HEK293 (cell line): ENCODE measurements at regions not wholly inside any gene's neighbourhood (a gene's known extent, or its start where the extent isn't known, plus 50 kb on each side); places are given as distances from the start of the nearest gene placed in this dataset.

ENCODE experiments used
- CTCF ChIA-PET: fragments of 350-600 bp; formaldehyde crosslinking; extraction: SDS; loops from one replicate; lab custom pipeline; 2021; ENCODE audit warnings: antibody characterized with exemption; lab: Yijun Ruan, JAX
- POLR2A ChIA-PET: fragments of 300-600 bp; formaldehyde crosslinking; extraction: SDS; loops from one replicate; lab custom pipeline; 2020; ENCODE audit warnings: antibody characterized with exemption, inconsistent platforms; lab: Yijun Ruan, JAX
- H3K27ac ChIP-seq: fragments of 200-500 bp; sonication (Bioruptor generic); 2 replicates; pipeline ENCODE4 v1.5.1; 2014; ENCODE audit warnings: low read depth, low read length, control low read depth, inconsistent platforms; ENCODE audit errors: extremely low read depth
- H3K36me3 ChIP-seq, 2 experiments: fragments of 200-500 bp in 1 of 2; sonication (Bioruptor generic) in 1 of 2; 1 replicate in 1 of 2; 2 replicates in 1 of 2; pipeline ENCODE4 v1.5.1; 2014 to 2017; ENCODE audit warnings: inconsistent platforms in 2 of 2, low read length in 2 of 2; ENCODE audit not compliant: control insufficient read depth in 2 of 2, insufficient read depth in 1 of 2
- H3K4me1 ChIP-seq: fragments of 200-500 bp; sonication (Bioruptor generic); 2 replicates; pipeline ENCODE4 v1.5.1; 2014; ENCODE audit warnings: mild to moderate bottlenecking, low read length, inconsistent platforms; ENCODE audit not compliant: control insufficient read depth, insufficient read depth
- H3K4me3 ChIP-seq: 2 replicates; pipeline ENCODE4 v1.5.1; 2011; ENCODE audit warnings: low read depth, mild to moderate bottlenecking, control low read depth, low read length, moderate library complexity
- H3K9me3 ChIP-seq: fragments of 200-500 bp; sonication (Bioruptor generic); 2 replicates; pipeline ENCODE4 v1.5.1; 2014; ENCODE audit warnings: low read depth, low read length, inconsistent platforms; ENCODE audit not compliant: control insufficient read depth, insufficient read depth
- GLIS1 ChIP-seq: fragments of 450-650 bp; formaldehyde crosslinking; IDR thresholded peaks from 2 replicates; pipeline ENCODE4 v1.5.1; 2016; ENCODE audit warnings: missing biosample characterization, missing genetic modification characterization
- HOXD13 ChIP-seq: sonication (generic); formaldehyde crosslinking; IDR thresholded peaks from 2 replicates; pipeline ENCODE4 v1.8.0; 2022; ENCODE audit warnings: missing genetic modification reagents, borderline replicate concordance
- KLF1 ChIP-seq: fragments of 450-650 bp; formaldehyde crosslinking; IDR thresholded peaks from 2 replicates; pipeline ENCODE4 v1.5.1; 2016; ENCODE audit warnings: missing biosample characterization, missing genetic modification characterization
- KLF7 ChIP-seq: fragments of 450-650 bp; formaldehyde crosslinking; IDR thresholded peaks from 2 replicates; pipeline ENCODE4 v1.5.1; 2016; ENCODE audit warnings: missing biosample characterization, missing genetic modification characterization, borderline replicate concordance
- MEIS1 ChIP-seq: sonication (generic); formaldehyde crosslinking; IDR thresholded peaks from 2 replicates; pipeline ENCODE4 v1.8.1; 2022; ENCODE audit warnings: missing genetic modification reagents, mild to moderate bottlenecking, borderline replicate concordance
- WT1 ChIP-seq: fragments of 450-650 bp; formaldehyde crosslinking; IDR thresholded peaks from 2 replicates; pipeline ENCODE4 v1.5.1; 2016; ENCODE audit warnings: missing biosample characterization, missing genetic modification characterization
- ZNF138 ChIP-seq: fragments of 450-650 bp; formaldehyde crosslinking; IDR thresholded peaks from 2 replicates; pipeline ENCODE4 v1.5.1; 2016; ENCODE audit warnings: missing biosample characterization, missing genetic modification characterization, borderline replicate concordance
- ZNF157 ChIP-seq: fragments of 450-650 bp; formaldehyde crosslinking; IDR thresholded peaks from 2 replicates; pipeline ENCODE4 v1.5.1; 2016; ENCODE audit warnings: missing biosample characterization, missing genetic modification characterization
- ZNF211 ChIP-seq: fragments of 450-650 bp; formaldehyde crosslinking; IDR thresholded peaks from 2 replicates; pipeline ENCODE4 v1.5.1; 2016; ENCODE audit warnings: low read depth, missing biosample characterization, missing genetic modification characterization
- ZNF221 ChIP-seq: fragments of 450-650 bp; formaldehyde crosslinking; IDR thresholded peaks from 2 replicates; pipeline ENCODE4 v1.5.1; 2017; ENCODE audit warnings: missing biosample characterization, missing genetic modification characterization, borderline replicate concordance
- ZNF266 ChIP-seq: fragments of 450-650 bp; formaldehyde crosslinking; IDR thresholded peaks from 2 replicates; pipeline ENCODE4 v1.5.1; 2016; ENCODE audit warnings: missing biosample characterization, missing genetic modification characterization, low read depth
- ZNF426 ChIP-seq: fragments of 450-650 bp; formaldehyde crosslinking; IDR thresholded peaks from 2 replicates; pipeline ENCODE4 v1.5.1; 2017; ENCODE audit warnings: missing biosample characterization, missing genetic modification characterization, mild to moderate bottlenecking, inconsistent platforms, moderate library complexity
- ZNF544 ChIP-seq: fragments of 450-650 bp; formaldehyde crosslinking; IDR thresholded peaks from 2 replicates; pipeline ENCODE4 v1.5.0; 2017; ENCODE audit warnings: missing biosample characterization, missing genetic modification characterization
- ZNF549 ChIP-seq: fragments of 450-650 bp; IDR thresholded peaks from 2 replicates; pipeline ENCODE4 v1.5.1; 2018; ENCODE audit warnings: missing biosample characterization, missing genetic modification characterization, mild to moderate bottlenecking, inconsistent platforms, moderate library complexity
- ZNF707 ChIP-seq: fragments of 450-650 bp; formaldehyde crosslinking; IDR thresholded peaks from 2 replicates; pipeline ENCODE4 v1.5.1; 2016; ENCODE audit warnings: missing biosample characterization, missing genetic modification characterization
- ZNF791 ChIP-seq: fragments of 450-650 bp; formaldehyde crosslinking; IDR thresholded peaks from 2 replicates; pipeline ENCODE4 v1.5.1; 2016; ENCODE audit warnings: missing biosample characterization, missing genetic modification characterization
- ZSCAN30 ChIP-seq: fragments of 450-650 bp; IDR thresholded peaks from 2 replicates; pipeline ENCODE4 v1.5.1; 2018; ENCODE audit warnings: missing biosample characterization, mild to moderate bottlenecking, missing genetic modification characterization, moderate library complexity
- TF ChIP-seq, protein P1 (sequence below): fragments of 450-650 bp; formaldehyde crosslinking; IDR thresholded peaks from 2 replicates; pipeline ENCODE4 v1.5.1; 2016; ENCODE audit warnings: missing biosample characterization, missing genetic modification characterization
- TF ChIP-seq, protein P2 (sequence below): fragments of 450-650 bp; formaldehyde crosslinking; IDR thresholded peaks from 2 replicates; pipeline ENCODE4 v1.5.1; 2017; ENCODE audit warnings: missing biosample characterization, missing genetic modification characterization
- TF ChIP-seq, protein P3 (sequence below): fragments of 450-650 bp; formaldehyde crosslinking; IDR thresholded peaks from 2 replicates; pipeline ENCODE4 v1.5.1; 2016; ENCODE audit warnings: missing biosample characterization, missing genetic modification characterization
- TF ChIP-seq, protein P4 (sequence below): fragments of 450-650 bp; formaldehyde crosslinking; IDR thresholded peaks from 2 replicates; pipeline ENCODE4 v1.5.1; 2016; ENCODE audit warnings: missing biosample characterization, missing genetic modification characterization
- TF ChIP-seq, protein P5 (sequence below): fragments of 450-650 bp; formaldehyde crosslinking; IDR thresholded peaks from 2 replicates; pipeline ENCODE4 v1.5.1; 2016; ENCODE audit warnings: missing biosample characterization, missing genetic modification characterization
- TF ChIP-seq, protein P6 (sequence below): fragments of 450-650 bp; IDR thresholded peaks from 2 replicates; pipeline ENCODE4 v1.5.1; 2018; ENCODE audit warnings: missing biosample characterization, mild to moderate bottlenecking, missing genetic modification characterization

DNA sequence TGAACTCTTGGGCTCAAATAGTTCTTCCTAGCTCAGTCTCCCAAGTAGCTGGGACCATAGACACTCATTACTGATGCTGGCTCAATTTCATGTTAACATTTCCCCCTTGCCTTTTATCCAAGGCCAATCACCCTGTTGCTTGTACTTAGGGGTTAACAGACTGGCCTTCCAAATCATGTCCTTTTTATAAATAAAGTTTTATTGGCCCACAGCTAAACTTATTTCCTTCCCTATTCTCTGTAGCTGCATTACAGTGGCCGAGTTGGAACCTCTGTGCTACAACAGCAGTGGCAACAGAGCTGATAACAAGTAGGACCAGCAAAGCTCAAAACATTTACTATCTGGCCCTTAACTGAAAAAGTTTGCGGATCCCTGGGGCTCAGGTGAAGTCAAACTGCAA is 109.8 kb downstream of the ZFP64 start:
- no peak overlapping the region for H3K4me3 ChIP-seq
- CTCF ChIA-PET, result interaction anchor here (0.5 to 2.0 kb wide), 6 partner anchors 116 to 1001 kb away, joined by 3 to 7 read pairs (median 3); no protein-coding TSS in a partner anchor
- no peaks in the 10 kb centered on the region for H3K9me3 ChIP-seq
- TF ChIP-seq, protein P1, sequence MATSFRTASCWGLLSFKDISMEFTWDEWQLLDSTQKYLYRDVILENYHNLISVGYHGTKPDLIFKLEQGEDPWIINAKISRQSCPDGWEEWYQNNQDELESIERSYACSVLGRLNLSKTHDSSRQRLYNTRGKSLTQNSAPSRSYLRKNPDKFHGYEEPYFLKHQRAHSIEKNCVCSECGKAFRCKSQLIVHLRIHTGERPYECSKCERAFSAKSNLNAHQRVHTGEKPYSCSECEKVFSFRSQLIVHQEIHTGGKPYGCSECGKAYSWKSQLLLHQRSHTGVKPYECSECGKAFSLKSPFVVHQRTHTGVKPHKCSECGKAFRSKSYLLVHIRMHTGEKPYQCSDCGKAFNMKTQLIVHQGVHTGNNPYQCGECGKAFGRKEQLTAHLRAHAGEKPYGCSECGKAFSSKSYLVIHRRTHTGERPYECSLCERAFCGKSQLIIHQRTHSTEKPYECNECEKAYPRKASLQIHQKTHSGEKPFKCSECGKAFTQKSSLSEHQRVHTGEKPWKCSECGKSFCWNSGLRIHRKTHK (tag by site-specific recombination), result no peak
- TF ChIP-seq, protein P2, sequence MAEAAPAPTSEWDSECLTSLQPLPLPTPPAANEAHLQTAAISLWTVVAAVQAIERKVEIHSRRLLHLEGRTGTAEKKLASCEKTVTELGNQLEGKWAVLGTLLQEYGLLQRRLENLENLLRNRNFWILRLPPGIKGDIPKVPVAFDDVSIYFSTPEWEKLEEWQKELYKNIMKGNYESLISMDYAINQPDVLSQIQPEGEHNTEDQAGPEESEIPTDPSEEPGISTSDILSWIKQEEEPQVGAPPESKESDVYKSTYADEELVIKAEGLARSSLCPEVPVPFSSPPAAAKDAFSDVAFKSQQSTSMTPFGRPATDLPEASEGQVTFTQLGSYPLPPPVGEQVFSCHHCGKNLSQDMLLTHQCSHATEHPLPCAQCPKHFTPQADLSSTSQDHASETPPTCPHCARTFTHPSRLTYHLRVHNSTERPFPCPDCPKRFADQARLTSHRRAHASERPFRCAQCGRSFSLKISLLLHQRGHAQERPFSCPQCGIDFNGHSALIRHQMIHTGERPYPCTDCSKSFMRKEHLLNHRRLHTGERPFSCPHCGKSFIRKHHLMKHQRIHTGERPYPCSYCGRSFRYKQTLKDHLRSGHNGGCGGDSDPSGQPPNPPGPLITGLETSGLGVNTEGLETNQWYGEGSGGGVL (tag by site-specific recombination), result no peak
- TF ChIP-seq ZNF266 (tag by site-specific recombination), result no peak
- TF ChIP-seq ZSCAN30 (tag by site-specific recombination), result no peak
- TF ChIP-seq ZNF157 (tag by site-specific recombination), result no peak
- no peak for TF ChIP-seq ZNF707
- TF ChIP-seq ZNF138 (tag by site-specific recombination), result no peak
- no peak for TF ChIP-seq GLIS1 (tag by site-specific recombination)
- TF ChIP-seq MEIS1, result no peak
- TF ChIP-seq WT1, result no peak
- TF ChIP-seq ZNF549 (tag by site-specific recombination), result no peak
- TF ChIP-seq, protein P3, sequence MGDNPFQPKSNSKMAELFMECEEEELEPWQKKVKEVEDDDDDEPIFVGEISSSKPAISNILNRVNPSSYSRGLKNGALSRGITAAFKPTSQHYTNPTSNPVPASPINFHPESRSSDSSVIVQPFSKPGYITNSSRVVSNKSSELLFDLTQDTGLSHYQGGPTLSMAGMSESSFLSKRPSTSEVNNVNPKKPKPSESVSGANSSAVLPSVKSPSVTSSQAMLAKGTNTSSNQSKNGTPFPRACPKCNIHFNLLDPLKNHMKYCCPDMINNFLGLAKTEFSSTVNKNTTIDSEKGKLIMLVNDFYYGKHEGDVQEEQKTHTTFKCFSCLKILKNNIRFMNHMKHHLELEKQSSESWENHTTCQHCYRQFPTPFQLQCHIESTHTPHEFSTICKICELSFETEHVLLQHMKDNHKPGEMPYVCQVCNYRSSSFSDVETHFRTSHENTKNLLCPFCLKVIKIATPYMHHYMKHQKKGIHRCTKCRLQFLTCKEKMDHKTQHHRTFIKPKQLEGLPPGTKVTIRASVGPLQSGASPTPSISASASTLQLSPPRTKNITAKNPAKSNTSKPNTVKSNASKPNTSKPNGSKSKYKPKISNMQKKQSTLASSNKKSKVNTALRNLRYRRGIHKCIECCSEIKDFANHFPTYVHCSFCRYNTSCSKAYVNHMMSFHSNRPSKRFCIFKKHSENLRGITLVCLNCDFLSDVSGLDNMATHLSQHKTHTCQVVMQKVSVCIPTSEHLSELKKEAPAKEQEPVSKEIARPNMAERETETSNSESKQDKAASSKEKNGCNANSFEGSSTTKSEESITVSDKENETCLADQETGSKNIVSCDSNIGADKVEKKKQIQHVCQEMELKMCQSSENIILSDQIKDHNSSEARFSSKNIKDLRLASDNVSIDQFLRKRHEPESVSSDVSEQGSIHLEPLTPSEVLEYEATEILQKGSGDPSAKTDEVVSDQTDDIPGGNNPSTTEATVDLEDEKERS (tag by site-specific recombination), result no peak
- H3K4me1 ChIP-seq, result no peaks in the 10 kb centered on the region
- H3K27ac ChIP-seq, result no peak overlapping the region
- POLR2A ChIA-PET, result interaction anchor here (0.6 kb wide), 1 partner anchor 842 kb away, joined by 4 read pairs; no protein-coding TSS in a partner anchor
- H3K36me3 ChIP-seq, result peaks cover 8 to 70% of the 10 kb centered on the region in 2 experiments; a peak in 2 of 3 replicates

DNA sequence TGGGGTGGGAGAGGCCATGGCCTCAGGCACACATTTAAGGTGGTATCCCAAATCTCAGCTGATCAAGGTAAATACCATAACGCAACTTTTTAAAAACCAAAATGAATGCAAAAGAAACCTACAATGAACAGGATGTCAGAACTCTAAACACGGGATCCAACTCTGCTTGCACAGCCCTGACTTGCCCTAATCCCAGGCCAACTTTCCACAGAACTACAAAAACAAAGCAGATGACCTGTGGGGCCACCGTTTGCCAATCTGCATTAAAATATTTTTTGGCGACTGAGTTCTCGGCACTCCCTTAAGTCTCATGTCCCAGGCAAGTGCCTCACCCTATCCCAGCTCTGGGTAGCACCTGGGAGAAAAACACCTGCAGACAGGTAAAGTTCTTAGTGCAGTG is 110.5 kb downstream of the ZFP64 start:
- Histone ChIP-seq H3K4me1 (no peaks in the 10 kb centered on the region), H3K9me3 (no peaks in the 10 kb centered on the region), H3K36me3 (peaks cover 4 to 65% of the 10 kb centered on the region in 2 experiments; a peak in 2 of 3 replicates), H3K27ac (no peak overlapping the region), H3K4me3 (no peak overlapping the region)
- ChIA-PET POLR2A (no interaction called here), CTCF (interaction anchor here (0.6 kb wide), 1 partner anchor 485 kb away, joined by 9 read pairs; no protein-coding TSS in a partner anchor)
- TF ChIP-seq ZNF544 (tag by site-specific recombination), result no peak
- TF ChIP-seq ZNF221 (tag by site-specific recombination), result no peak
- no peak for TF ChIP-seq ZNF426 (tag by site-specific recombination)
- TF ChIP-seq KLF7 (tag by site-specific recombination), result no peak
- TF ChIP-seq, protein P4, sequence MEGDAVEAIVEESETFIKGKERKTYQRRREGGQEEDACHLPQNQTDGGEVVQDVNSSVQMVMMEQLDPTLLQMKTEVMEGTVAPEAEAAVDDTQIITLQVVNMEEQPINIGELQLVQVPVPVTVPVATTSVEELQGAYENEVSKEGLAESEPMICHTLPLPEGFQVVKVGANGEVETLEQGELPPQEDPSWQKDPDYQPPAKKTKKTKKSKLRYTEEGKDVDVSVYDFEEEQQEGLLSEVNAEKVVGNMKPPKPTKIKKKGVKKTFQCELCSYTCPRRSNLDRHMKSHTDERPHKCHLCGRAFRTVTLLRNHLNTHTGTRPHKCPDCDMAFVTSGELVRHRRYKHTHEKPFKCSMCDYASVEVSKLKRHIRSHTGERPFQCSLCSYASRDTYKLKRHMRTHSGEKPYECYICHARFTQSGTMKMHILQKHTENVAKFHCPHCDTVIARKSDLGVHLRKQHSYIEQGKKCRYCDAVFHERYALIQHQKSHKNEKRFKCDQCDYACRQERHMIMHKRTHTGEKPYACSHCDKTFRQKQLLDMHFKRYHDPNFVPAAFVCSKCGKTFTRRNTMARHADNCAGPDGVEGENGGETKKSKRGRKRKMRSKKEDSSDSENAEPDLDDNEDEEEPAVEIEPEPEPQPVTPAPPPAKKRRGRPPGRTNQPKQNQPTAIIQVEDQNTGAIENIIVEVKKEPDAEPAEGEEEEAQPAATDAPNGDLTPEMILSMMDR (tag by site-specific recombination), result no peak
- TF ChIP-seq ZNF211, result no peak
- no peak for TF ChIP-seq ZNF791 (tag by site-specific recombination)
- TF ChIP-seq HOXD13 (CRISPR knock-in tag), result no peak
- TF ChIP-seq, protein P5, sequence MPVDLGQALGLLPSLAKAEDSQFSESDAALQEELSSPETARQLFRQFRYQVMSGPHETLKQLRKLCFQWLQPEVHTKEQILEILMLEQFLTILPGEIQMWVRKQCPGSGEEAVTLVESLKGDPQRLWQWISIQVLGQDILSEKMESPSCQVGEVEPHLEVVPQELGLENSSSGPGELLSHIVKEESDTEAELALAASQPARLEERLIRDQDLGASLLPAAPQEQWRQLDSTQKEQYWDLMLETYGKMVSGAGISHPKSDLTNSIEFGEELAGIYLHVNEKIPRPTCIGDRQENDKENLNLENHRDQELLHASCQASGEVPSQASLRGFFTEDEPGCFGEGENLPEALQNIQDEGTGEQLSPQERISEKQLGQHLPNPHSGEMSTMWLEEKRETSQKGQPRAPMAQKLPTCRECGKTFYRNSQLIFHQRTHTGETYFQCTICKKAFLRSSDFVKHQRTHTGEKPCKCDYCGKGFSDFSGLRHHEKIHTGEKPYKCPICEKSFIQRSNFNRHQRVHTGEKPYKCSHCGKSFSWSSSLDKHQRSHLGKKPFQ (tag by site-specific recombination), result no peak
- TF ChIP-seq, protein P6, sequence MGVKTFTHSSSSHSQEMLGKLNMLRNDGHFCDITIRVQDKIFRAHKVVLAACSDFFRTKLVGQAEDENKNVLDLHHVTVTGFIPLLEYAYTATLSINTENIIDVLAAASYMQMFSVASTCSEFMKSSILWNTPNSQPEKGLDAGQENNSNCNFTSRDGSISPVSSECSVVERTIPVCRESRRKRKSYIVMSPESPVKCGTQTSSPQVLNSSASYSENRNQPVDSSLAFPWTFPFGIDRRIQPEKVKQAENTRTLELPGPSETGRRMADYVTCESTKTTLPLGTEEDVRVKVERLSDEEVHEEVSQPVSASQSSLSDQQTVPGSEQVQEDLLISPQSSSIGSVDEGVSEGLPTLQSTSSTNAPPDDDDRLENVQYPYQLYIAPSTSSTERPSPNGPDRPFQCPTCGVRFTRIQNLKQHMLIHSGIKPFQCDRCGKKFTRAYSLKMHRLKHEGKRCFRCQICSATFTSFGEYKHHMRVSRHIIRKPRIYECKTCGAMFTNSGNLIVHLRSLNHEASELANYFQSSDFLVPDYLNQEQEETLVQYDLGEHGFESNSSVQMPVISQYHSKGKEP, result no peak
- TF ChIP-seq KLF1, result no peak
